BE2C (cell line): ENCODE measurements at regions not wholly inside any gene's neighbourhood (a gene's known extent, or its start where the extent isn't known, plus 50 kb on each side); places are given as distances from the start of the nearest gene placed in this dataset.

Source experiments
- DNase-seq: peaks from one replicate; pipeline ENCODE4 v3.0.0-alpha.2; 2020
- H3K27me3 ChIP-seq: fragments of 250-450 bp; sonication (Bioruptor Pico); 2 replicates; pipeline ENCODE4 v1.5.1; 2020; ENCODE audit warnings: mild to moderate bottlenecking
- H3K36me3 ChIP-seq: fragments of 250-450 bp; sonication (Bioruptor Pico); 2 replicates; pipeline ENCODE4 v1.5.1; 2020; ENCODE audit warnings: mild to moderate bottlenecking
- H3K4me1 ChIP-seq: fragments of 250-450 bp; sonication (Bioruptor Pico); 2 replicates; pipeline ENCODE4 v1.5.1; 2020
- H3K4me3 ChIP-seq: 2 replicates; pipeline ENCODE4 v1.5.1; 2011; ENCODE audit warnings: low read depth, low read length
- H3K9me3 ChIP-seq: fragments of 250-450 bp; sonication (Bioruptor Pico); 2 replicates; pipeline ENCODE4 v1.5.1; 2020
- CTCF ChIP-seq: IDR thresholded peaks from 2 replicates; pipeline ENCODE4 v1.5.1; 2012; ENCODE audit warnings: mild to moderate bottlenecking, low read depth, low read length

GRCh38 chr6:133752129-133752528 is 136.8 kb upstream of the TCF21 start:
- H3K27me3 ChIP-seq: peaks cover 28% of the 10 kb centered on the region
- no peaks in the 10 kb centered on the region for H3K36me3 ChIP-seq
- H3K4me1 ChIP-seq: no peaks in the 10 kb centered on the region
- no peak overlapping the region for H3K4me3 ChIP-seq
- DNase-seq: no peak
- TF ChIP-seq CTCF: no peak
- H3K9me3 ChIP-seq: no peaks in the 10 kb centered on the region

GRCh38 chr6:133753756-133754155 is 135.2 kb upstream of the TCF21 start:
- H3K4me3 ChIP-seq: no peak overlapping the region
- no peaks in the 10 kb centered on the region for H3K36me3 ChIP-seq
- no peaks in the 10 kb centered on the region for H3K4me1 ChIP-seq
- DNase-seq: no peak
- H3K9me3 ChIP-seq: no peaks in the 10 kb centered on the region
- peaks cover 16% of the 10 kb centered on the region for H3K27me3 ChIP-seq
- TF ChIP-seq CTCF: no peak

- no peak overlapping the region for H3K4me3 ChIP-seq
- no peak for DNase-seq
- no peaks in the 10 kb centered on the region for H3K4me1 ChIP-seq
- no peaks in the 10 kb centered on the region for H3K9me3 ChIP-seq
- no peaks in the 10 kb centered on the region for H3K36me3 ChIP-seq
- no peak for TF ChIP-seq CTCF
- peaks cover 17% of the 10 kb centered on the region for H3K27me3 ChIP-seq
Measured at GRCh38 chr6:133754298-133754697, 134.6 kb upstream of the TCF21 start.

- Histone ChIP-seq H3K27me3 (peaks cover 30% of the 10 kb centered on the region), H3K9me3 (no peaks in the 10 kb centered on the region)
Measured at GRCh38 chr6:133756078-133756695, 132.7 kb upstream of the TCF21 start.

GRCh38 chr6:133757335-133757734 is 131.6 kb upstream of the TCF21 start:
- no peak for TF ChIP-seq CTCF
- peaks cover 23% of the 10 kb centered on the region for H3K27me3 ChIP-seq
- H3K4me1 ChIP-seq: no peaks in the 10 kb centered on the region

More at GRCh38 chr6:133756078-133756695, 132.7 kb upstream of the TCF21 start:
- TF ChIP-seq CTCF: no peak
- DNase-seq: no peak
- no peaks in the 10 kb centered on the region for H3K36me3 ChIP-seq
- H3K4me3 ChIP-seq: no peak overlapping the region
- H3K4me1 ChIP-seq: no peaks in the 10 kb centered on the region

GRCh38 chr6:133758815-133759335 is 130.0 kb upstream of the TCF21 start:
- no peaks in the 10 kb centered on the region for H3K36me3 ChIP-seq
- peaks cover 23% of the 10 kb centered on the region for H3K27me3 ChIP-seq
- H3K9me3 ChIP-seq: no peaks in the 10 kb centered on the region
- no peak for DNase-seq
- no peak for TF ChIP-seq CTCF
- no peak overlapping the region for H3K4me3 ChIP-seq
- no peaks in the 10 kb centered on the region for H3K4me1 ChIP-seq

More at GRCh38 chr6:133757335-133757734, 131.6 kb upstream of the TCF21 start:
- H3K9me3 ChIP-seq: no peaks in the 10 kb centered on the region
- DNase-seq: no peak
- no peaks in the 10 kb centered on the region for H3K36me3 ChIP-seq
- H3K4me3 ChIP-seq: no peak overlapping the region
